A549 (cell line): ENCODE measurements at regions not wholly inside any gene's neighbourhood (a gene's known extent, or its start where the extent isn't known, plus 50 kb on each side); places are given as distances from the start of the nearest gene placed in this dataset.

Source experiments
- ATAC-seq, 2 experiments: fragments of 200-7000 bp in 1 of 2; fragments of >200 bp in 1 of 2; cut with Nextera tagmentation in 1 of 2; cut with Tn5 transposase in 1 of 2; 3 replicates each; pipeline versions ENCODE4 v1.8.0 to v1.9.1; 2018 to 2020; ENCODE audit warnings: mild to moderate bottlenecking in 1 of 2, moderate library complexity in 1 of 2
- CTCF ChIA-PET: fragments of 300-600 bp; sonication (Branson Sonifier 250); formaldehyde crosslinking; extraction: SDS; loops from one replicate; lab custom pipeline; 2021; ENCODE audit warnings: antibody characterized with exemption, inconsistent platforms; lab: Yijun Ruan, JAX
- POLR2A ChIA-PET: fragments of 350-600 bp; formaldehyde crosslinking; extraction: SDS; loops from one replicate; lab custom pipeline; 2021; ENCODE audit warnings: antibody characterized with exemption, inconsistent platforms; lab: Yijun Ruan, JAX
- DNase-seq, 2 experiments: peaks; one replicate each; pipeline versions ENCODE4 v3.0.0 to v3.0.0-alpha.2; 2011 to 2016; ENCODE audit warnings: low read depth in 1 of 2, low spot score in 1 of 2
- FAIRE-seq: peaks from 2 replicates; lab custom pipeline; 2011; peaks lifted over from hg19 to GRCh38; lab: Jason Lieb, UNC
- H3K27ac ChIP-seq, 2 experiments: fragments of >200 bp; sonication (Bioruptor Twin); formaldehyde crosslinking; 3 replicates each; pipeline ENCODE4 v1.5.1; 2016 to 2017
- H3K4me1 ChIP-seq: fragments of >200 bp; sonication (Bioruptor Twin); formaldehyde crosslinking; 3 replicates; pipeline ENCODE4 v1.6.1; 2016
- H3K4me2 ChIP-seq: fragments of >200 bp; sonication (Bioruptor Twin); formaldehyde crosslinking; 3 replicates; pipeline ENCODE4 v1.6.1; 2016
- H3K4me3 ChIP-seq: fragments of >200 bp; sonication (Bioruptor Twin); formaldehyde crosslinking; 3 replicates; pipeline ENCODE4 v1.5.1; 2016
- H3K9me3 ChIP-seq: fragments of >200 bp; sonication (Bioruptor Twin); formaldehyde crosslinking; 3 replicates; pipeline ENCODE4 v1.6.1; 2016
- CEBPB ChIP-seq, 2 experiments: fragments of >200 bp in 1 of 2; sonication (Bioruptor Twin) in 1 of 2; formaldehyde crosslinking in 1 of 2; IDR thresholded peaks; 2 replicates each; pipeline ENCODE4 v1.6.1; 2012 to 2016
- CHD2 ChIP-seq: fragments of 150-350 bp; IDR thresholded peaks from 2 replicates; pipeline ENCODE4 v1.6.1; 2014; ENCODE audit warnings: low read length; ENCODE audit not compliant: partially characterized antibody
- CHD4 ChIP-seq: fragments of 200-600 bp; sonication (generic); IDR thresholded peaks from 2 replicates; pipeline ENCODE4 v1.6.1; 2016; ENCODE audit warnings: antibody characterized with exemption, mild to moderate bottlenecking, borderline replicate concordance
- CTCF ChIP-seq: fragments of >200 bp; sonication (Bioruptor Twin); formaldehyde crosslinking; IDR thresholded peaks from 3 replicates; pipeline ENCODE4 v1.5.1; 2016
- FOSB ChIP-seq: fragments of 250-450 bp; sonication (Bioruptor Pico); IDR thresholded peaks from 2 replicates; pipeline ENCODE4 v1.5.0; 2020; ENCODE audit warnings: mild to moderate bottlenecking, moderate library complexity
- FOSL2 ChIP-seq, 2 experiments: fragments of 450-650 bp in 1 of 2; fragments of >200 bp in 1 of 2; sonication (Bioruptor Twin) in 1 of 2; formaldehyde crosslinking; IDR thresholded peaks; 2 replicates each; pipeline versions ENCODE4 v1.5.0 to v1.6.1; 2016 to 2020; ENCODE audit warnings: mild to moderate bottlenecking in 1 of 2, moderate library complexity in 1 of 2
- FOXS1 ChIP-seq: fragments of 250-450 bp; sonication (Bioruptor Pico); IDR thresholded peaks from 2 replicates; pipeline ENCODE4 v1.5.0; 2020; ENCODE audit warnings: mild to moderate bottlenecking, moderate library complexity
- HDAC2 ChIP-seq: fragments of 200-600 bp; sonication (generic); IDR thresholded peaks from 2 replicates; pipeline ENCODE4 v1.6.1; 2016
- HOXA7 ChIP-seq: fragments of 250-450 bp; sonication (Bioruptor Pico); IDR thresholded peaks from 2 replicates; pipeline ENCODE4 v1.5.0; 2020; ENCODE audit warnings: mild to moderate bottlenecking, moderate library complexity
- JUNB ChIP-seq: fragments of >200 bp; sonication (Bioruptor Twin); formaldehyde crosslinking; IDR thresholded peaks from 2 replicates; pipeline ENCODE4 v1.6.1; 2016
- MAFK ChIP-seq: fragments of 450-650 bp; IDR thresholded peaks from 2 replicates; pipeline ENCODE4 v1.6.1; 2014; ENCODE audit not compliant: partially characterized antibody
- NR3C1 ChIP-seq: fragments of >200 bp; sonication (Bioruptor Twin); formaldehyde crosslinking; IDR thresholded peaks from 3 replicates; pipeline ENCODE4 v1.6.1; 2017
- PBX3 ChIP-seq: IDR thresholded peaks from 2 replicates; pipeline ENCODE4 v1.6.1; 2012
- REST ChIP-seq: fragments of 200-600 bp; sonication (generic); IDR thresholded peaks from 2 replicates; pipeline ENCODE4 v1.6.1; 2016; ENCODE audit warnings: antibody characterized with exemption, mild to moderate bottlenecking, moderate library complexity
- RNF2 ChIP-seq: fragments of 200-600 bp; sonication (generic); IDR thresholded peaks from 2 replicates; pipeline ENCODE4 v1.6.1; 2016; ENCODE audit warnings: low read depth, mild to moderate bottlenecking, antibody characterized with exemption, moderate library complexity, borderline replicate concordance
- SMC3 ChIP-seq: fragments of >200 bp; sonication (Bioruptor Twin); formaldehyde crosslinking; IDR thresholded peaks from 3 replicates; pipeline ENCODE4 v1.6.1; 2018; ENCODE audit warnings: inconsistent platforms
- SREBF2 ChIP-seq: fragments of 450-650 bp; IDR thresholded peaks from 2 replicates; pipeline ENCODE4 v1.6.1; 2014; ENCODE audit warnings: mild to moderate bottlenecking, moderate library complexity
- TP53 ChIP-seq: fragments of 250-450 bp; sonication (Bioruptor Pico); IDR thresholded peaks from 2 replicates; pipeline ENCODE4 v1.5.0; 2021; ENCODE audit warnings: mild to moderate bottlenecking, moderate library complexity
- ZSCAN20 ChIP-seq: fragments of 250-450 bp; sonication (Bioruptor Pico); IDR thresholded peaks from 2 replicates; pipeline ENCODE4 v1.8.0; 2022; ENCODE audit warnings: mild to moderate bottlenecking, moderate library complexity
- WGBS: methylation state at CpG from one replicate; pipeline ENCODE4 v1.1.6; 2017; ENCODE audit errors: missing lambda C conversion rate; 5-methylcytosine and 5-hydroxymethylcytosine counted together
- TF ChIP-seq, protein P1 (sequence below): fragments of 150-350 bp; IDR thresholded peaks from 2 replicates; pipeline ENCODE4 v1.6.1; 2014; ENCODE audit warnings: low read depth, mild to moderate bottlenecking, low read length
- TF ChIP-seq, protein P2 (sequence below): fragments of 450-650 bp; IDR thresholded peaks from 2 replicates; pipeline ENCODE4 v1.6.1; 2014; ENCODE audit warnings: antibody characterized with exemption

GRCh38 chr22:48599346-48599745, 1228.3 kb downstream of the BRD1 start:
- DNase-seq (no peak), FAIRE-seq (no peak), ATAC-seq (no peak)
- no peak overlapping the region for H3K4me2 ChIP-seq
- H3K9me3 ChIP-seq, result no peaks in the 10 kb centered on the region
- no peak overlapping the region for H3K4me3 ChIP-seq
- TF ChIP-seq HDAC2 (no peak), CTCF (no peak), NR3C1 (no peak), HOXA7 (no peak), CHD2 (no peak), RNF2 (no peak), REST (no peak)
- TF ChIP-seq, protein P1, sequence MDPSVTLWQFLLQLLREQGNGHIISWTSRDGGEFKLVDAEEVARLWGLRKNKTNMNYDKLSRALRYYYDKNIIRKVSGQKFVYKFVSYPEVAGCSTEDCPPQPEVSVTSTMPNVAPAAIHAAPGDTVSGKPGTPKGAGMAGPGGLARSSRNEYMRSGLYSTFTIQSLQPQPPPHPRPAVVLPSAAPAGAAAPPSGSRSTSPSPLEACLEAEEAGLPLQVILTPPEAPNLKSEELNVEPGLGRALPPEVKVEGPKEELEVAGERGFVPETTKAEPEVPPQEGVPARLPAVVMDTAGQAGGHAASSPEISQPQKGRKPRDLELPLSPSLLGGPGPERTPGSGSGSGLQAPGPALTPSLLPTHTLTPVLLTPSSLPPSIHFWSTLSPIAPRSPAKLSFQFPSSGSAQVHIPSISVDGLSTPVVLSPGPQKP, result no peak
- ChIA-PET CTCF (no interaction called here), POLR2A (no interaction called here)
- no peak overlapping the region for H3K27ac ChIP-seq
- H3K4me1 ChIP-seq, result no peaks in the 10 kb centered on the region
- WGBS, result 65% methylated on average over 6 of the region's 10 CpGs

DNA sequence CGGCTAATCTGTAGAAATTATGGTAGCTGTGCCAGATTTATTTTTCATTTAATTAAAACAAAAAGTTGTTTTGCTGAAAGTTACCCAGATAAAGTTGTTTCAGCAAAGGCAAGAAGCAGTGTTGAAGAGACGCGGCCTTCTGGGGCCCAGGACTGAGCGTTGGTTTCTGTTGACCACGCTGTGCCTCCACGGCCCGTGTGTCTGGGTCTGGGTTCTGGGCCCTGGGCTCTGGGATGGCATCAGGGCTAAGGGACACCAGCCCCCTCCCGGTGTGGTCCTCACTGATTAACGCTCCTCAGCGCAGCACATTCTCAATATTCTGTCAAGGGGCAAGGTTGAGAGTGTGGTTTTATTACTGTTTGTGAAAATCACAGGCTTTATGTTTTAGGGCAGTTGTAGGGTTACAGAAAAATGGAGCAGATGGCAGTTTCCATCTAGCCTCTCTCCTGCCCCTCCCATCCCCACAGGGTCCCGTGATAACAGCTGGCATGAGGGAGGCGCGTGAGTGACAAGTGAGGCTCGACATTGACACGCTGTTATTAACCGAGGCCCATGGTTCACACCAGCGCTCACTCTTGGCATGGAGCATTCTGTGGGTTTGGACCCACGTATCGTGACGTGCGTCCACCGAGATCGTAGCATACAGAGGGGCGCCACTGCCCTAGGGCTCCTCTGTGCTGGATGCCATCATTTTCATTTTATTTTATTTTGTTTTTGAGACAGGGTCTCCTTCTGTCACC, 1231.4 kb downstream of the BRD1 start:
- WGBS, result 88% methylated on average over 24 of the region's 24 CpGs
- no peak overlapping the region for H3K4me2 ChIP-seq
- no peak for FAIRE-seq
- no peaks in the 10 kb centered on the region for H3K4me1 ChIP-seq
- ChIA-PET POLR2A (no interaction called here), CTCF (interaction anchor here (0.7 kb wide), 1 partner anchor 103 kb away, joined by 3 read pairs; no protein-coding TSS in a partner anchor)
- H3K27ac ChIP-seq, result no peak overlapping the region
- no peak for DNase-seq
- no peak overlapping the region for H3K4me3 ChIP-seq
- no peaks in the 10 kb centered on the region for H3K9me3 ChIP-seq
- TF ChIP-seq CEBPB (IDR thresholded peaks at IDR 0.05) (no peak), CHD4 (no peak), FOXS1 (CRISPR knock-in tag) (no peak), TP53 (CRISPR knock-in tag) (no peak), FOSL2 (IDR thresholded peaks at IDR 0.05) (no peak), FOSL2 (CRISPR knock-in tag; IDR thresholded peaks at IDR 0.05) (no peak), SREBF2 (no peak), SMC3 (no peak), JUNB (no peak), FOSB (CRISPR knock-in tag) (no peak), PBX3 (no peak), ZSCAN20 (CRISPR knock-in tag) (no peak), MAFK (no peak)
- TF ChIP-seq, protein P1, result no peak
- TF ChIP-seq, protein P2, sequence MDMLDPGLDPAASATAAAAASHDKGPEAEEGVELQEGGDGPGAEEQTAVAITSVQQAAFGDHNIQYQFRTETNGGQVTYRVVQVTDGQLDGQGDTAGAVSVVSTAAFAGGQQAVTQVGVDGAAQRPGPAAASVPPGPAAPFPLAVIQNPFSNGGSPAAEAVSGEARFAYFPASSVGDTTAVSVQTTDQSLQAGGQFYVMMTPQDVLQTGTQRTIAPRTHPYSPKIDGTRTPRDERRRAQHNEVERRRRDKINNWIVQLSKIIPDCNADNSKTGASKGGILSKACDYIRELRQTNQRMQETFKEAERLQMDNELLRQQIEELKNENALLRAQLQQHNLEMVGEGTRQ, result no peak
- ATAC-seq, result no peak
